ENCODE measurements at regions not wholly inside any gene's neighbourhood (a gene's known extent, or its start where the extent isn't known, plus 50 kb on each side); places are given as distances from the start of the nearest gene placed in this dataset.

GRCh38 chr4:135383356-135384288 lies 1182.0 kb upstream of the PABPC4L start:
- TF ChIP-seq CTCF (IDR thresholded peaks at IDR 0.05) (no peak), POLR2A (IDR thresholded peaks at IDR 0.05) (no peak)

All from suprapubic skin (tissue), 3 donors.